Loucy (cell line): ENCODE measurements at regions not wholly inside any gene's neighbourhood (a gene's known extent, or its start where the extent isn't known, plus 50 kb on each side); places are given as distances from the start of the nearest gene placed in this dataset.
"Not testable (repeated sequence)": the region's sequence is repeated elsewhere in the genome, so short reads cannot be mapped to it uniquely, and the experiment has no call there.

ENCODE experiments used
- CTCF ChIP-seq: fragments of 200-600 bp; sonication (generic); conservative IDR thresholded peaks from 2 replicates; pipeline ENCODE4 v1.5.1; 2014; ENCODE audit warnings: mild to moderate bottlenecking, antibody characterized with exemption, low read length
- EZH2phosphoT487 ChIP-seq: fragments of 200-600 bp; IDR thresholded peaks from 2 replicates; pipeline ENCODE4 v1.6.1; 2018; ENCODE audit warnings: antibody characterized with exemption, mild to moderate bottlenecking, moderate library complexity, borderline replicate concordance

GRCh38 chr11:86144087-86144486 is 75.2 kb upstream of the PICALM start:
- not testable (repeated sequence) for TF ChIP-seq CTCF, EZH2phosphoT487
